GM10248 (cell line): ENCODE measurements at regions not wholly inside any gene's neighbourhood (a gene's known extent, or its start where the extent isn't known, plus 50 kb on each side); places are given as distances from the start of the nearest gene placed in this dataset.
"Not testable (repeated sequence)": the region's sequence is repeated elsewhere in the genome, so short reads cannot be mapped to it uniquely, and the experiment has no call there.

ENCODE experiments used
- CTCF ChIA-PET: fragments of 300-600 bp; sonication (Branson Sonifier 250); formaldehyde crosslinking; extraction: SDS; loops from one replicate; lab custom pipeline; 2021; ENCODE audit warnings: antibody characterized with exemption; lab: Yijun Ruan, JAX
- POLR2A ChIA-PET: fragments of 350-650 bp; sonication (Branson Sonifier 250); formaldehyde crosslinking; extraction: SDS; loops from one replicate; lab custom pipeline; 2020; ENCODE audit warnings: antibody characterized with exemption; lab: Yijun Ruan, JAX
- DNase-seq: peaks from one replicate; pipeline ENCODE4 v3.0.0; 2012; ENCODE audit errors: extremely low spot score
- TF ChIP-seq, protein P1 (sequence below): IDR thresholded peaks from 2 replicates; pipeline ENCODE4 v1.5.1; 2012; ENCODE audit warnings: mild to moderate bottlenecking, low read depth; ENCODE audit errors: extremely low read depth, missing control alignments, control extremely low read depth

DNA sequence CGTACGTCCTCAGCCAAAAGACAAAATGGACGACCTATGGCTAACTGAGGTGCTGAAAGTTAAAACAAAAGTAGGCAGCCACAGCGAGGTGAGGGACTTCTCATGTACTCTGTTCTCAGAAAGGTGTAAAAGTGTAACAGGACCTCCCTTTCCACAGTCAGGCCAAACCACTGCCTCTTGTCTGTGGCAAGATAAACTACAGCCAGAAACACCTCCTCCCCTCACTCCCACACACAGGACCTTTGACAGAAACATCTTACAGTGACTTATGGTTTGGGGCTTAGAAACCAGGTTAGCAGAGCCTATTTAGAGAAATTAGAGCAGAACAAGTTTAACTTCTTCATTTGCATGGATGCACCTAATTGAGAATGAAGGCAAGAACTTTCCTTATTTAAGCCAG, 499.1 kb upstream of the GRIN3A start:
- TF ChIP-seq, protein P1, sequence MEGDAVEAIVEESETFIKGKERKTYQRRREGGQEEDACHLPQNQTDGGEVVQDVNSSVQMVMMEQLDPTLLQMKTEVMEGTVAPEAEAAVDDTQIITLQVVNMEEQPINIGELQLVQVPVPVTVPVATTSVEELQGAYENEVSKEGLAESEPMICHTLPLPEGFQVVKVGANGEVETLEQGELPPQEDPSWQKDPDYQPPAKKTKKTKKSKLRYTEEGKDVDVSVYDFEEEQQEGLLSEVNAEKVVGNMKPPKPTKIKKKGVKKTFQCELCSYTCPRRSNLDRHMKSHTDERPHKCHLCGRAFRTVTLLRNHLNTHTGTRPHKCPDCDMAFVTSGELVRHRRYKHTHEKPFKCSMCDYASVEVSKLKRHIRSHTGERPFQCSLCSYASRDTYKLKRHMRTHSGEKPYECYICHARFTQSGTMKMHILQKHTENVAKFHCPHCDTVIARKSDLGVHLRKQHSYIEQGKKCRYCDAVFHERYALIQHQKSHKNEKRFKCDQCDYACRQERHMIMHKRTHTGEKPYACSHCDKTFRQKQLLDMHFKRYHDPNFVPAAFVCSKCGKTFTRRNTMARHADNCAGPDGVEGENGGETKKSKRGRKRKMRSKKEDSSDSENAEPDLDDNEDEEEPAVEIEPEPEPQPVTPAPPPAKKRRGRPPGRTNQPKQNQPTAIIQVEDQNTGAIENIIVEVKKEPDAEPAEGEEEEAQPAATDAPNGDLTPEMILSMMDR: no peak
- DNase-seq: no peak
- CTCF ChIA-PET: interaction anchor here (1.5 kb wide), 1 partner anchor 8 kb away, joined by 5 read pairs; no protein-coding TSS in a partner anchor

DNA sequence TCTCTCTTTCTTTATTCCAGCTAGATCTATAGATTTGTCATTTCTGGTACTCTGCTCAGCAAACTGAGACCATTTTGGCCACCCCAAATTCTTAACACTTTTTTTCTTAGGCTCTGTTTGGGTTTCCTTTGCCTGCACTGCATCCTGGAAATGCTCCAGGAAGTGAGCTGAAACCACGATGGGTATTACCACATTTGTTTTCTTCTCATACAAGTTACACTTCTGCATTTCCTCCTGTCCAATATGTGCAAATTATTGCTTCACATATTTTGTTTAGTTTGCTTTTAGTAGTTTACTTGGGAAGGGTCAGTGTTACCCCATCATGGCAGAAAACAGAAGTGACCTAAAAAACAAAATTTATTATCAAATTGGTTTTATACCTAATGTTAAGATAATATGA, 498.6 kb upstream of the GRIN3A start:
- DNase-seq: no peak
- TF ChIP-seq, protein P1: no peak
- CTCF ChIA-PET: interaction anchor here (1.5 kb wide), 1 partner anchor 8 kb away, joined by 5 read pairs; no protein-coding TSS in a partner anchor
- POLR2A ChIA-PET: no interaction called here

More for the DNA sequence above, 499.1 kb upstream of the GRIN3A start:
- POLR2A ChIA-PET: no interaction called here

DNA sequence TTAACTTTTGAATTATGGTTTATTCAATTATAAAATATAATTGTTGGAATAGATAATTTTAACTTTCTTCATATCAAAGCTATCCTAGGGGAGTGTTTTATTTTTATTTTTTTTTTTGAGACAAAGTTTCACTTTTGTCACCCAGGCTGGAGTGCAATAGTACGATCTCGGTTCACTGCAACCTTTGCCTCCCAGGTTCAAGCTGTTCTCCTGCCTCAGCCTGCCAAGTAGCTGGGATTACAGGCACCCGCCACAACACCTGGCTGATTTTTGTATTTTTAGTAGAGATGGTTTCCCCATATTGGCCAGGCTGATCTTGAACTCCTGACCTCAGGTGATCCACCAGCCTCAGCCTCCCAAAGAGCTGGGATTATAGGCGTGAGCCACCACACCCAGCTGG, 489.0 kb upstream of the GRIN3A start:
- POLR2A ChIA-PET, DNase-seq, CTCF ChIA-PET: not testable (repeated sequence)

DNA sequence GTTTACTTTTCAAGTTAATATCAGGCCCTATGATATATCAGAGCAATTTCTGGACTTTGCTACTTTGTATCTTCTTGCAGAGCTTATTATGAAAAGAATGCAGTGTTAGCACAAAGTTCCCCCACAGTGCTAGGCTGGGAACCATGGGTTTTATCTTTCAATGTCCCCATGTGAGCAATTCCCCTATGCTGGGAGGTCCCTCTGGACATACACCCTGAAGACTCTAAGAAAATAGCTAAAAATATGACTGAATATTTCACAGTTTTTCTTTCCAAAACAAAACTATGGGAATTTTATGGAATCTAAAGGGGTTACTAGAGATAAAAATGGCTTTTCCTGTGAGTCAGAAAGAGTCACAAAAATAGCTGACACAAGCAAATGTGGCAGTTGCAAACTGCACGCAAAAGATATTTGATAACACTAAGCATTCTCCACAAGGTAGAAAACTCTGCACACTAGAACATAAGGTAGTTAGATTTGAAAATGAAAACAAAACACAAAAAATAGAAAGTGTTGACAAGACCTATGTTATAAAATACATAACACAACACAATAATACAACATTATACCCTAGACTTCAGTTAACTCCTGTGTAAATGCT, 487.5 kb upstream of the GRIN3A start:
- ChIA-PET CTCF (no interaction called here), POLR2A (no interaction called here)
- no peak for DNase-seq
- TF ChIP-seq, protein P1: no peak

DNA sequence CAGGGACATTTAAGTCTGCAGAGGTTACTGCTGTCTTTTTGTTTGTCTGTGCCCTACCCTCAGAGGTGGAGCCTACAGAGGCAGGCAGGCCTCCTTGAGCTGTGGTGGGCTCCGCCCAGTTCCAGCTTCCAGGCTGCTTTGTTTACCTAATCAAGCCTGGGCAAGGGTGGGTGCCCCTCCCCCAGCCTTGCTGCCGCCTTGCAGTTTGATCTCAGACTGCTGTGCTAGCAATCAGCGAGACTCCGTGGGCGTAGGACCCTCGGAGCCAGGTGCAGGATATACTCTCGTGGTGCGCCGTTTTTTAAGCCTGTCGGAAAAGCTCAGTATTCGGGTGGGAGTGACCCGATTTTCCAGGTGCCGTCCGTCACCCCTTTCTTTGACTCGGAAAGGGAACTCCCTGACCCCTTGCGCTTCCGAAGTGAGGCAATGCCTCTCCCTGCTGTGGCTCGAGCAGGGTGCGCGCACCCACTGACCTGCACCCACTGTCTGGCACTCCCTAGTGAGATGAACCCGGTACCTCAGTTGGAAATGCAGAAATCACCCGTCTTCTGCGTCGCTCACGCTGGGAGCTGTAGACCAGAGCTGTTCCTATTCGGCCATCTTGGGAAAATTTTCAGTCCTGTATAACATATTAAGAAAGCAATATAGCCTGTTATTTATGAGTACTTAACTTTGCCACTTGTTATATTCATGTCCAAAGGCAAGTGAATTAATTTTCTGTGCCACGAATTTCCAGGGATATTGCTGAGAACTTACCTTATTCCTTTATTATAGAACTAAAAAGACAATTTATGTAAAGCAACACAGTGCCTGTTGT, 485.1 kb upstream of the GRIN3A start:
- CTCF ChIA-PET, POLR2A ChIA-PET, DNase-seq: not testable (repeated sequence)

DNA sequence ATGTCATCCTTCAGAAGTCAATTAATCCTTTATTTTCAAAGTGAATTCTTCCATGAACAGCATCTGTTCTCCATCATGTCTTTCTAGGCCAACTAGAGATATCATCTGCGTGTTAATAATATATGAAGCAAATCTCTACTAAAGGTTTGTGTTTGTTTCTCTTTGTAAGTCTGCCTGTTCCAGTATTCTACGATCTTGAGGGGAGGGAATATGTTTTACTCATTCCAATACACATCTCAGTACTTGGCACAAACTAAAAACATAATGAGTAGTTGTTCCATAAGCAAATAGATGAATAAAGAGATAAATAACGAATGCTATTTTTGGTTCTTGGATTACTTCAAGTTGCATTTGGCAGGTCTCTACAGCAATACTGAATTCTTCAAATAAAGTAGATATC, 470.7 kb upstream of the GRIN3A start:
- TF ChIP-seq, protein P1: no peak
- no peak for DNase-seq
- CTCF ChIA-PET: no interaction called here
- POLR2A ChIA-PET: no interaction called here

DNA sequence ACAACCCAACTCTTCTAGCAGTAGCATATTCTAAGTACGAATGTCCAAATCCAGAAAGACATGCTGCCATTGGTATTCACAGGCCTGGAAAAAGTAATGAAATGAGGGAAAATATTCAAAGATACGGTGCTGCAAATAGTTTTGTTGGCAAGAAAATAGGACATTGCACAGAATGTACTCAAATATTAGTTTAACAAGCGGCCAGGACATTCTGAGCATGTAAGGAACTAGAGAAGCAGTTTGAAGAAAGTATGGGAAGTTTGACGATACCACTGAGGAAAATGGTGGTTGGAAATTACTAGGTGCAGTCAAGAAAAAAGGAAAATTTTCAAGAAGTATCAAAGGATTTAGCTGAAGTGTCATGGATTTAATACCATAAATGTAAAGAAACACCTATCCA, 468.0 kb upstream of the GRIN3A start:
- POLR2A ChIA-PET: no interaction called here
- no peak for DNase-seq
- TF ChIP-seq, protein P1: no peak
- CTCF ChIA-PET: no interaction called here
